B cell (primary cell): ENCODE measurements at regions not wholly inside any gene's neighbourhood (a gene's known extent, or its start where the extent isn't known, plus 50 kb on each side); places are given as distances from the start of the nearest gene placed in this dataset.

Source experiments
- ATAC-seq: fragments of 200-7000 bp; cut with Tn5 transposase; one replicate; pipeline ENCODE4 v1.10.0; 2021; ENCODE audit warnings: low read depth, mild to moderate bottlenecking, moderate number of reproducible peaks, moderate library complexity
- CTCF ChIA-PET: fragments of 350-600 bp; sonication (Branson Sonifier 250); formaldehyde crosslinking; loops from one replicate; lab custom pipeline; 2021; ENCODE audit warnings: antibody characterized with exemption, inconsistent platforms; lab: Charles Lee
- POLR2A ChIA-PET: fragments of 350-600 bp; sonication (Branson Sonifier 250); formaldehyde crosslinking; loops from one replicate; lab custom pipeline; 2021; ENCODE audit warnings: antibody characterized with exemption; lab: Charles Lee
- DNase-seq: peaks from one replicate; pipeline ENCODE4 v3.0.0; 2013
- H2AFZ ChIP-seq: 2 replicates; pipeline ENCODE4 v1.6.1; 2012; ENCODE audit warnings: mild to moderate bottlenecking, low read depth, low read length; ENCODE audit not compliant: insufficient read depth, poor library complexity, severe bottlenecking
- H3K27ac ChIP-seq, 2 donors: 1 replicate in 1 of 2; 2 replicates in 1 of 2; pipeline ENCODE4 v1.5.1; 2012 to 2013; ENCODE audit warnings: low read length in 2 of 2, mild to moderate bottlenecking in 2 of 2, moderate library complexity in 1 of 2
- H3K27me3 ChIP-seq, 4 experiments: fragments of 200-600 bp in 1 of 4; sonication (generic) in 1 of 4; replicated peaks in 1 of 4; 1 replicate in 2 of 4; 2 replicates in 2 of 4; pipeline versions ENCODE4 v1.6.1 to v1.7.0; 2013 to 2016; ENCODE audit warnings: low read length in 3 of 4, mild to moderate bottlenecking in 2 of 4, mixed read lengths in 1 of 4, moderate library complexity in 1 of 4; ENCODE audit not compliant: insufficient read depth in 4 of 4, control insufficient read depth in 3 of 4; ENCODE audit errors: control extremely low read depth in 1 of 4
- H3K36me3 ChIP-seq, 2 experiments: replicated peaks in 1 of 2; 1 replicate in 1 of 2; 2 replicates in 1 of 2; pipeline versions ENCODE4 v1.6.1 to v1.7.1; 2013; ENCODE audit warnings: low read length in 1 of 2; ENCODE audit not compliant: insufficient read depth in 2 of 2, control insufficient read depth in 1 of 2; ENCODE audit errors: control extremely low read depth in 1 of 2, extremely low read depth in 1 of 2
- H3K4me1 ChIP-seq, 2 donors: fragments of 200-600 bp in 1 of 2; sonication (generic) in 1 of 2; 1 replicate in 1 of 2; 2 replicates in 1 of 2; pipeline versions ENCODE4 v1.5.1 to v1.6.1; 2013 to 2017; ENCODE audit warnings: low read length in 2 of 2; ENCODE audit not compliant: control insufficient read depth in 2 of 2, insufficient read depth in 2 of 2
- H3K4me2 ChIP-seq: replicated peaks from 2 replicates; pipeline ENCODE3; 2012; ENCODE audit warnings: mild to moderate bottlenecking, low read depth, low read length; ENCODE audit not compliant: poor library complexity, severe bottlenecking
- H3K4me3 ChIP-seq, 5 experiments: fragments of 200-600 bp in 1 of 5; sonication (generic) in 1 of 5; 1 replicate in 3 of 5; 2 replicates in 2 of 5; pipeline versions ENCODE4 v1.5.1 to v1.7.0; 2011 to 2016; ENCODE audit warnings: low read length in 4 of 5, mild to moderate bottlenecking in 4 of 5, low read depth in 2 of 5, control low read depth in 1 of 5, moderate library complexity in 1 of 5; ENCODE audit not compliant: insufficient read depth in 1 of 5; ENCODE audit errors: control extremely low read depth in 1 of 5, extremely low read depth in 1 of 5
- H3K79me2 ChIP-seq: fragments of 200-600 bp; sonication (generic); one replicate; pipeline ENCODE4 v1.6.0; 2016; ENCODE audit warnings: low read length; ENCODE audit not compliant: control insufficient read depth, insufficient read depth
- H3K9ac ChIP-seq: fragments of 200-600 bp; sonication (generic); 2 replicates; pipeline ENCODE4 v1.6.1; 2017; ENCODE audit warnings: mild to moderate bottlenecking, low read length, moderate library complexity
- H3K9me3 ChIP-seq, 3 donors: one replicate each; pipeline versions ENCODE4 v1.6.1 to v1.7.1; 2013; ENCODE audit warnings: low read length in 2 of 3; ENCODE audit not compliant: control insufficient read depth in 2 of 3, insufficient read depth in 1 of 3; ENCODE audit errors: control extremely low read depth in 1 of 3
- H4K20me1 ChIP-seq: 2 replicates; pipeline ENCODE4 v1.6.0; 2012; ENCODE audit warnings: mild to moderate bottlenecking, low read length; ENCODE audit not compliant: insufficient read depth, control insufficient read depth, poor library complexity, severe bottlenecking
- H3K27ac Mint-ChIP-seq: one replicate; pipeline ENCODE4 v1.8.0; 2021; ENCODE audit warnings: mixed read lengths
- H3K27me3 Mint-ChIP-seq: one replicate; pipeline ENCODE4 v1.8.0; 2021; ENCODE audit warnings: mixed read lengths
- H3K4me1 Mint-ChIP-seq: one replicate; pipeline ENCODE4 v1.8.0; 2021; ENCODE audit warnings: mixed read lengths
- H3K4me3 Mint-ChIP-seq: one replicate; pipeline ENCODE4 v1.8.0; 2021; ENCODE audit warnings: mixed read lengths
- H3K9me3 Mint-ChIP-seq: one replicate; pipeline ENCODE4 v1.8.0; 2022; ENCODE audit warnings: mixed read lengths; ENCODE audit not compliant: insufficient read depth
- CTCF ChIP-seq: fragments of 200-600 bp; IDR thresholded peaks from one replicate; pipeline ENCODE4 v1.8.0; 2022; ENCODE audit warnings: antibody characterized with exemption, mild to moderate bottlenecking
- EZH2 ChIP-seq: IDR thresholded peaks from 2 replicates; pipeline ENCODE4 v1.6.1; 2012; ENCODE audit warnings: borderline replicate concordance, low read depth, mild to moderate bottlenecking, moderate library complexity, low read length; ENCODE audit not compliant: insufficient read depth, poor library complexity, severe bottlenecking
- WGBS: methylation state at CpG from one replicate; pipeline ENCODE4 v1.1.5; 2013; ENCODE audit warnings: missing lambda C conversion rate; ENCODE audit not compliant: insufficient coverage; 5-methylcytosine and 5-hydroxymethylcytosine counted together
- intact Hi-C: fragments of 100-400 bp; cut with micrococcal nuclease; formaldehyde crosslinking; loops from one replicate; pipeline ENCODE4 v1.10.0; 2022

- H2AFZ ChIP-seq = peak overlapping the region; percentile 30
Observed at GRCh38 chr13:53782488-53782961, 753.9 kb downstream of the OLFM4 start.

GRCh38 chr13:53783471-53783870 lies 754.9 kb downstream of the OLFM4 start:
- no peak for ATAC-seq
- H3K4me1 Mint-ChIP-seq = peaks cover 3% of the 10 kb centered on the region
- Histone ChIP-seq H3K27me3 (no peaks in the 10 kb centered on the region), H3K4me1 (peaks cover 0 to 4% of the 10 kb centered on the region in 2 donors), H3K9me3 (no peaks in the 10 kb centered on the region), H3K4me3 (no peak overlapping the region), H3K79me2 (no peaks in the 10 kb centered on the region), H2AFZ (no peak overlapping the region), H3K36me3 (no peaks in the 10 kb centered on the region), H3K27ac (no peak overlapping the region), H4K20me1 (no peaks in the 10 kb centered on the region), H3K4me2 (no peak overlapping the region), H3K9ac (no peak overlapping the region)
- POLR2A ChIA-PET = no interaction called here
- WGBS = 88% methylated on average over 10 of the region's 10 CpGs
- no peaks in the 10 kb centered on the region for H3K27me3 Mint-ChIP-seq
- TF ChIP-seq EZH2 = no peak
- TF ChIP-seq CTCF = no peak
- H3K4me3 Mint-ChIP-seq = no peak overlapping the region
- H3K27ac Mint-ChIP-seq = no peak overlapping the region
- DNase-seq = no peak
- no peaks in the 10 kb centered on the region for H3K9me3 Mint-ChIP-seq
- CTCF ChIA-PET = no interaction called here
- intact Hi-C loops = no loop called here

More at GRCh38 chr13:53782488-53782961, 753.9 kb downstream of the OLFM4 start:
- Histone ChIP-seq H3K9me3 (no peaks in the 10 kb centered on the region), H3K4me2 (peak overlapping the region; percentile 49), H3K4me1 (peaks cover 0 to 4% of the 10 kb centered on the region in 2 donors), H4K20me1 (no peaks in the 10 kb centered on the region), H3K4me3 (no peak overlapping the region), H3K9ac (no peak overlapping the region), H3K79me2 (no peaks in the 10 kb centered on the region), H3K27ac (no peak overlapping the region), H3K27me3 (no peaks in the 10 kb centered on the region), H3K36me3 (no peaks in the 10 kb centered on the region)
- CTCF ChIA-PET = interaction anchor here (1.2 kb wide), 1 partner anchor 9 kb away, joined by 3 read pairs; no protein-coding TSS in a partner anchor
- H3K27me3 Mint-ChIP-seq = no peaks in the 10 kb centered on the region
- peak; percentile 8 for DNase-seq
- WGBS = 5% methylated on average over 2 of the region's 9 CpGs
- intact Hi-C loops = no loop called here
- H3K4me1 Mint-ChIP-seq = peaks cover 3% of the 10 kb centered on the region
- H3K27ac Mint-ChIP-seq = no peak overlapping the region
- H3K4me3 Mint-ChIP-seq = no peak overlapping the region
- POLR2A ChIA-PET = no interaction called here
- TF ChIP-seq CTCF (peak; percentile 64), EZH2 (no peak)
- H3K9me3 Mint-ChIP-seq = no peaks in the 10 kb centered on the region
- ATAC-seq = no peak
